OCI-LY7 (cell line): ENCODE measurements at regions not wholly inside any gene's neighbourhood (a gene's known extent, or its start where the extent isn't known, plus 50 kb on each side); places are given as distances from the start of the nearest gene placed in this dataset.

Experiments used
- BruUV-seq: library from RNA; stranded (reverse); fragments of 400-500 nt; replicated peaks from 2 replicates; lab custom pipeline; 2021; lab: Mats Ljungman, UMichigan
- CTCF ChIA-PET: fragments of 300-600 bp; sonication (Branson Sonifier 250); formaldehyde crosslinking; loops from one replicate; lab custom pipeline; 2022; ENCODE audit warnings: antibody characterized with exemption; ENCODE audit not compliant: unreplicated experiment; lab: Charles Lee
- POLR2A ChIA-PET: fragments of 300-600 bp; sonication (Branson Sonifier 250); formaldehyde crosslinking; loops from one replicate; lab custom pipeline; 2022; ENCODE audit warnings: antibody characterized with exemption; lab: Charles Lee
- DNase-seq: peaks from one replicate; pipeline ENCODE4 v3.0.0-alpha.2; 2015; ENCODE audit warnings: low spot score
- H2AFZ ChIP-seq: fragments of 200-600 bp; sonication (generic), shearing (Covaris generic); 2 replicates; pipeline ENCODE4 v1.6.1; 2014; ENCODE audit warnings: mild to moderate bottlenecking, antibody characterized with exemption, low read length, moderate library complexity
- H3K27ac ChIP-seq: fragments of 200-600 bp; sonication (generic); 2 replicates; pipeline ENCODE4 v1.5.1; 2014; ENCODE audit warnings: mixed run types, low read depth, mild to moderate bottlenecking, moderate library complexity, low read length, inconsistent platforms; ENCODE audit not compliant: poor library complexity, severe bottlenecking
- H3K36me3 ChIP-seq: fragments of 200-600 bp; sonication (generic); 2 replicates; pipeline ENCODE4 v1.6.1; 2014; ENCODE audit warnings: mild to moderate bottlenecking, antibody characterized with exemption, low read length, moderate library complexity, mixed read lengths; ENCODE audit not compliant: insufficient read depth
- H3K4me1 ChIP-seq: fragments of 200-600 bp; sonication (generic); 2 replicates; pipeline ENCODE4 v1.5.1; 2014; ENCODE audit warnings: mild to moderate bottlenecking, low read length; ENCODE audit not compliant: insufficient read depth, poor library complexity, severe bottlenecking
- H3K4me2 ChIP-seq: fragments of 200-600 bp; sonication (generic); 2 replicates; pipeline ENCODE4 v1.6.1; 2014; ENCODE audit warnings: mild to moderate bottlenecking, low read length
- H3K4me3 ChIP-seq: fragments of 200-600 bp; sonication (generic); 2 replicates; pipeline ENCODE4 v1.5.1; 2014; ENCODE audit warnings: mild to moderate bottlenecking, low read depth, low read length; ENCODE audit not compliant: poor library complexity, severe bottlenecking
- H3K79me2 ChIP-seq: fragments of 200-600 bp; sonication (generic); 2 replicates; pipeline ENCODE4 v1.6.1; 2016; ENCODE audit warnings: low read depth, mild to moderate bottlenecking, low read length, moderate library complexity, mixed read lengths; ENCODE audit not compliant: insufficient read depth
- H3K9me2 ChIP-seq: fragments of 200-600 bp; sonication (generic); 2 replicates; pipeline ENCODE4 v1.6.1; 2016; ENCODE audit warnings: mild to moderate bottlenecking, low read length, mixed read lengths; ENCODE audit not compliant: insufficient read depth
- H3K9me3 ChIP-seq: fragments of 200-600 bp; sonication (generic); 2 replicates; pipeline ENCODE4 v1.6.1; 2014; ENCODE audit warnings: mild to moderate bottlenecking, mixed run types, low read length, mixed read lengths
- H4K20me1 ChIP-seq: fragments of 200-600 bp; sonication (generic); 2 replicates; pipeline ENCODE4 v1.6.1; 2014; ENCODE audit warnings: mild to moderate bottlenecking, antibody characterized with exemption, low read length, moderate library complexity, mixed read lengths; ENCODE audit not compliant: insufficient read depth
- EZH2phosphoT487 ChIP-seq: fragments of 200-600 bp; sonication (generic); IDR thresholded peaks from 2 replicates; pipeline ENCODE4 v1.6.1; 2018; ENCODE audit warnings: low read depth, borderline replicate concordance, mild to moderate bottlenecking, mixed run types, antibody characterized with exemption, low read length, moderate library complexity, mixed read lengths
- intact Hi-C: fragments of 100-400 bp; cut with micrococcal nuclease; formaldehyde crosslinking; loops from one replicate; pipeline ENCODE4 v1.10.0; 2022; ENCODE audit not compliant: unreplicated experiment
- TF ChIP-seq, protein P1 (sequence below): fragments of 200-600 bp; sonication (generic); conservative IDR thresholded peaks from 2 replicates; pipeline ENCODE4 v1.5.1; 2014; ENCODE audit warnings: mild to moderate bottlenecking, antibody characterized with exemption, low read length, moderate library complexity, mixed read lengths

- Histone ChIP-seq H3K4me1 (no peaks in the 10 kb centered on the region), H3K36me3 (no peaks in the 10 kb centered on the region), H3K4me2 (no peak overlapping the region), H3K9me2 (no peaks in the 10 kb centered on the region), H2AFZ (no peak overlapping the region), H3K27ac (no peak overlapping the region), H4K20me1 (no peaks in the 10 kb centered on the region), H3K79me2 (no peaks in the 10 kb centered on the region), H3K9me3 (no peaks in the 10 kb centered on the region), H3K4me3 (no peak overlapping the region)
- TF ChIP-seq, protein P1, sequence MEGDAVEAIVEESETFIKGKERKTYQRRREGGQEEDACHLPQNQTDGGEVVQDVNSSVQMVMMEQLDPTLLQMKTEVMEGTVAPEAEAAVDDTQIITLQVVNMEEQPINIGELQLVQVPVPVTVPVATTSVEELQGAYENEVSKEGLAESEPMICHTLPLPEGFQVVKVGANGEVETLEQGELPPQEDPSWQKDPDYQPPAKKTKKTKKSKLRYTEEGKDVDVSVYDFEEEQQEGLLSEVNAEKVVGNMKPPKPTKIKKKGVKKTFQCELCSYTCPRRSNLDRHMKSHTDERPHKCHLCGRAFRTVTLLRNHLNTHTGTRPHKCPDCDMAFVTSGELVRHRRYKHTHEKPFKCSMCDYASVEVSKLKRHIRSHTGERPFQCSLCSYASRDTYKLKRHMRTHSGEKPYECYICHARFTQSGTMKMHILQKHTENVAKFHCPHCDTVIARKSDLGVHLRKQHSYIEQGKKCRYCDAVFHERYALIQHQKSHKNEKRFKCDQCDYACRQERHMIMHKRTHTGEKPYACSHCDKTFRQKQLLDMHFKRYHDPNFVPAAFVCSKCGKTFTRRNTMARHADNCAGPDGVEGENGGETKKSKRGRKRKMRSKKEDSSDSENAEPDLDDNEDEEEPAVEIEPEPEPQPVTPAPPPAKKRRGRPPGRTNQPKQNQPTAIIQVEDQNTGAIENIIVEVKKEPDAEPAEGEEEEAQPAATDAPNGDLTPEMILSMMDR, result no peak
- TF ChIP-seq EZH2phosphoT487, result no peak
- intact Hi-C loops, result no loop called here
- POLR2A ChIA-PET, result no interaction called here
- CTCF ChIA-PET, result no interaction called here
- DNase-seq, result no peak
- no TSS peak for BruUV-seq
Measured at GRCh38 chr13:21759463-21759862, 88.6 kb downstream of the FGF9 start.

GRCh38 chr13:21759911-21760310, 89.0 kb downstream of the FGF9 start:
- ChIA-PET POLR2A (no interaction called here), CTCF (no interaction called here)
- H2AFZ ChIP-seq, result no peak overlapping the region

GRCh38 chr13:21761770-21762169, 90.9 kb downstream of the FGF9 start:
- DNase-seq, result no peak
- Histone ChIP-seq H3K9me2 (no peaks in the 10 kb centered on the region), H3K4me2 (no peak overlapping the region), H3K36me3 (no peaks in the 10 kb centered on the region), H3K9me3 (no peaks in the 10 kb centered on the region), H3K79me2 (no peaks in the 10 kb centered on the region), H3K27ac (no peak overlapping the region), H4K20me1 (no peaks in the 10 kb centered on the region), H2AFZ (no peak overlapping the region), H3K4me3 (no peak overlapping the region), H3K4me1 (no peaks in the 10 kb centered on the region)
- BruUV-seq, result no TSS peak
- ChIA-PET CTCF (no interaction called here), POLR2A (no interaction called here)
- intact Hi-C loops, result no loop called here
- TF ChIP-seq, protein P1, result no peak
- TF ChIP-seq EZH2phosphoT487, result no peak

More at GRCh38 chr13:21759911-21760310, 89.0 kb downstream of the FGF9 start:
- no peak for TF ChIP-seq EZH2phosphoT487
- TF ChIP-seq, protein P1, result no peak
- intact Hi-C loops, result no loop called here
- H3K36me3 ChIP-seq, result no peaks in the 10 kb centered on the region
- H4K20me1 ChIP-seq, result no peaks in the 10 kb centered on the region
- H3K27ac ChIP-seq, result no peak overlapping the region
- no peaks in the 10 kb centered on the region for H3K4me1 ChIP-seq
- H3K9me3 ChIP-seq, result no peaks in the 10 kb centered on the region
- H3K4me3 ChIP-seq, result no peak overlapping the region
- DNase-seq, result no peak
- H3K79me2 ChIP-seq, result no peaks in the 10 kb centered on the region
- H3K9me2 ChIP-seq, result no peaks in the 10 kb centered on the region
- H3K4me2 ChIP-seq, result no peak overlapping the region
- no TSS peak for BruUV-seq
